ENCODE measurements at regions not wholly inside any gene's neighbourhood (a gene's known extent, or its start where the extent isn't known, plus 50 kb on each side); places are given as distances from the start of the nearest gene placed in this dataset.

DNA sequence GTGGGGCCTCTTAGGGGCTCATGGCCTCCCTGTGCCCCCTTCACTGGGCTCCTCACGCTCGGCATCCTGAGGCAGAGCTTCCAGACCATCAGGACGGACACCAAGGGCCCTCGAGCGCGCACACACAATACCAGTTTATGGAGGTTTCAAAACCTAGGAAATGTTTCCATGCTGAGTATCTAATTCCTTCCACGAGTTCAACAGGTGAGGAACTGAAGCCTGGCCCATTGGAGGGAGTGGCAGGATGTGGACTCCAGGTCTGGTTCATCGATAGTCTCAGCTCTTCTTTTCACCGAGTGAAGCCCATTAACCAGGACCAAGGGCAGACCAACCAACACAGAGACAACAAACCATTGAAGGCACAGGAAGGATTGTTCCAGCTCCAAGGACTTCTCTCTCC is 336.7 kb upstream of the SHH start:
- Histone ChIP-seq H3K79me2 (ENCODE audit: control insufficient read depth, low read length) (no peaks in the 10 kb centered on the region), H3K4me3 (ENCODE audit: low read length) (no peak overlapping the region), H3K4me1 (ENCODE audit: control insufficient read depth, low read length) (no peaks in the 10 kb centered on the region), H3K36me3 (ENCODE audit: control insufficient read depth, low read length) (no peaks in the 10 kb centered on the region), H4K20me1 (ENCODE audit: control insufficient read depth, insufficient read depth, low read depth, low read length) (no peaks in the 10 kb centered on the region), H3K9me2 (replicated peaks; ENCODE audit: control insufficient read depth, low read length) (no peaks in the 10 kb centered on the region), H3F3A (ENCODE audit: control insufficient read depth, insufficient read depth) (no peaks in the 10 kb centered on the region), H3K27ac (ENCODE audit: low read depth, low read length) (no peak overlapping the region), H3K9me3 (ENCODE audit: control insufficient read depth, insufficient read depth, low read length) (peaks cover 6% of the 10 kb centered on the region; the same call in 1 of the 2 replicates), H3K4me2 (ENCODE audit: low read length) (no peak overlapping the region), H3K27me3 (ENCODE audit: control insufficient read depth, low read length) (no peaks in the 10 kb centered on the region)
- TF ChIP-seq, protein P1, sequence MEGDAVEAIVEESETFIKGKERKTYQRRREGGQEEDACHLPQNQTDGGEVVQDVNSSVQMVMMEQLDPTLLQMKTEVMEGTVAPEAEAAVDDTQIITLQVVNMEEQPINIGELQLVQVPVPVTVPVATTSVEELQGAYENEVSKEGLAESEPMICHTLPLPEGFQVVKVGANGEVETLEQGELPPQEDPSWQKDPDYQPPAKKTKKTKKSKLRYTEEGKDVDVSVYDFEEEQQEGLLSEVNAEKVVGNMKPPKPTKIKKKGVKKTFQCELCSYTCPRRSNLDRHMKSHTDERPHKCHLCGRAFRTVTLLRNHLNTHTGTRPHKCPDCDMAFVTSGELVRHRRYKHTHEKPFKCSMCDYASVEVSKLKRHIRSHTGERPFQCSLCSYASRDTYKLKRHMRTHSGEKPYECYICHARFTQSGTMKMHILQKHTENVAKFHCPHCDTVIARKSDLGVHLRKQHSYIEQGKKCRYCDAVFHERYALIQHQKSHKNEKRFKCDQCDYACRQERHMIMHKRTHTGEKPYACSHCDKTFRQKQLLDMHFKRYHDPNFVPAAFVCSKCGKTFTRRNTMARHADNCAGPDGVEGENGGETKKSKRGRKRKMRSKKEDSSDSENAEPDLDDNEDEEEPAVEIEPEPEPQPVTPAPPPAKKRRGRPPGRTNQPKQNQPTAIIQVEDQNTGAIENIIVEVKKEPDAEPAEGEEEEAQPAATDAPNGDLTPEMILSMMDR (IDR thresholded peaks at IDR 0.05; ENCODE audit: low read depth, low read length, poor library complexity, severe bottlenecking): no peak
- TF ChIP-seq EZH2phosphoT487 (IDR thresholded peaks at IDR 0.05; ENCODE audit: borderline replicate concordance, low read length): no peak

DNA sequence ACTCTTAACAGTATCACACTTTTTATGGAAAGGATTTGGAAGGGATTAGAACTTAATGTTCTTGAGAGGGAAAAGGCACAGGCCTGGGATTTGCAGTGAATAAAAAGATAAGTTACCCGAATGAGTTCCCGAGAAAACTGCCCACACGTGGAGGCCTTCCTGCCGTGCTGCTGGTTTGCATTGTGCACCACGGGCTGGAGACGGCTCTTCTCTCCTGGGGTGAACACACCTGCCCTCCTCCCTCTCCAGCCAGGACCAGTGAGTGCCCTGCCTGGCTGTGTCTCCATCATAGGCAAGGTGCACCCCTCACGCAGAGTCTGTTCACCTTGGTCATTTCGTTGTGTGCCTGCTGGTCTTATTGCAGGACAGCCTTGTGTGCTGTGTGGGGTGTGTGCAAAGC is 336.3 kb upstream of the SHH start:
- no peaks in the 10 kb centered on the region for H3K79me2 ChIP-seq (ENCODE audit: control insufficient read depth, low read length)
- no peaks in the 10 kb centered on the region for H3F3A ChIP-seq (ENCODE audit: control insufficient read depth, insufficient read depth)
- H3K27ac ChIP-seq (ENCODE audit: low read depth, low read length): no peak overlapping the region
- no peak for TF ChIP-seq EZH2phosphoT487 (IDR thresholded peaks at IDR 0.05; ENCODE audit: borderline replicate concordance, low read length)
- TF ChIP-seq, protein P1 (IDR thresholded peaks at IDR 0.05; ENCODE audit: low read depth, low read length, poor library complexity, severe bottlenecking): no peak
- no peak overlapping the region for H3K4me2 ChIP-seq (ENCODE audit: low read length)
- H3K9me3 ChIP-seq (ENCODE audit: control insufficient read depth, insufficient read depth, low read length): peaks cover 2% of the 10 kb centered on the region; the same call in 1 of the 2 replicates
- no peaks in the 10 kb centered on the region for H3K36me3 ChIP-seq (ENCODE audit: control insufficient read depth, low read length)
- no peaks in the 10 kb centered on the region for H4K20me1 ChIP-seq (ENCODE audit: control insufficient read depth, insufficient read depth, low read depth, low read length)
- H3K4me1 ChIP-seq (ENCODE audit: control insufficient read depth, low read length): no peaks in the 10 kb centered on the region
- no peaks in the 10 kb centered on the region for H3K9me2 ChIP-seq (replicated peaks; ENCODE audit: control insufficient read depth, low read length)
- H3K27me3 ChIP-seq (ENCODE audit: control insufficient read depth, low read length): no peaks in the 10 kb centered on the region
- no peak overlapping the region for H3K4me3 ChIP-seq (ENCODE audit: low read length)

DNA sequence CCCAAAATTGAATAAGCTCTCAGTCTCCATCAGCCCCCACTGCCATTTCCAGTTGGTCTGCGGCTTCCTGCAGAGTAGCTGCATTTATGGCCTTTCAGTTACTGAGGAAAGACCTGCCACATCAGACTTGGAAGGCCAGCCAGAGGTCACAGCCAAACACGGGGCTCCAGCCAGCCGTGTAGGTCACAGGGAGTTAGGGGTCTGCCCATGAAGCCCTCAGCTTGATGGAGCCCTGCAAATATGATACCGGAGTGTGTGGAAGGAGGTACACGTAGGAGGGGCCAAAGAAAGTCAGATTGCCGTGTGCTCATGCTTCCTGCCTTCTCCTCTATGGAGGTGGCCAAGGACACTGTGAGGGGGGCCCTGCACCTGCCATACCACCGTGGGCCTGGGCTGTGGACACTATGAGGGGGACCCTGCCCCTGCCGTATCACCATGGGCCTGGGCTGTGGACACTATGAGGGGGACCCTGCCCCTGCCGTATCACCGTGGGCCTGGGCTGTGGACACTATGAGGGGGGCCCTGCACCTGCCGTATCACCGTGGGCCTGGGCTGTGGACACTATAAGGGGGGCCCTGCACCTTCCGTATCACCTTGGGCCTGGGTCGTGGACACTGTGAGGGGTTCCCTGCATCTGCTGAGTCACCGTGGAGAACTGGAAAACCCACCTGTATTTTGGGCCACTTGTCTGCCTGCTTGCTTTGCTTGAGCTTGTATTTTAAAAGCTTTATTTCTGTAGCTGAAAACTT is 335.7 kb upstream of the SHH start:
- no peaks in the 10 kb centered on the region for H4K20me1 ChIP-seq (ENCODE audit: control insufficient read depth, insufficient read depth, low read depth, low read length)

More for the DNA sequence above, 335.7 kb upstream of the SHH start:
- Histone ChIP-seq H3K4me3 (ENCODE audit: low read length) (no peak overlapping the region), H3F3A (ENCODE audit: control insufficient read depth, insufficient read depth) (no peaks in the 10 kb centered on the region), H3K27me3 (ENCODE audit: control insufficient read depth, low read length) (no peaks in the 10 kb centered on the region), H3K4me1 (ENCODE audit: control insufficient read depth, low read length) (no peaks in the 10 kb centered on the region), H3K9me2 (replicated peaks; ENCODE audit: control insufficient read depth, low read length) (no peaks in the 10 kb centered on the region), H3K79me2 (ENCODE audit: control insufficient read depth, low read length) (no peaks in the 10 kb centered on the region), H3K27ac (ENCODE audit: low read depth, low read length) (no peak overlapping the region), H3K4me2 (ENCODE audit: low read length) (no peak overlapping the region), H3K9me3 (ENCODE audit: control insufficient read depth, insufficient read depth, low read length) (no peaks in the 10 kb centered on the region), H3K36me3 (ENCODE audit: control insufficient read depth, low read length) (no peaks in the 10 kb centered on the region)
- TF ChIP-seq, protein P1 (IDR thresholded peaks at IDR 0.05; ENCODE audit: low read depth, low read length, poor library complexity, severe bottlenecking): no peak

Measured in DOHH2 (cell line).